GM12865 (cell line): ENCODE measurements at regions not wholly inside any gene's neighbourhood (a gene's known extent, or its start where the extent isn't known, plus 50 kb on each side); places are given as distances from the start of the nearest gene placed in this dataset.

ENCODE experiments used
- DNase-seq: peaks from one replicate; pipeline ENCODE4 v3.0.0; 2010; ENCODE audit warnings: low read depth
- H3K4me3 ChIP-seq: 2 replicates; pipeline ENCODE4 v1.5.1; 2011; ENCODE audit warnings: mild to moderate bottlenecking, low read depth, low read length, control low read depth
- CTCF ChIP-seq: IDR thresholded peaks from 2 replicates; pipeline ENCODE4 v1.5.1; 2011; ENCODE audit warnings: low read length, control low read depth, low read depth, inconsistent platforms; ENCODE audit not compliant: insufficient read depth; ENCODE audit errors: missing control alignments

- TF ChIP-seq CTCF, result no peak
- DNase-seq, result no peak
- H3K4me3 ChIP-seq, result no peak overlapping the region
Observed at GRCh38 chr7:25322473-25322872, 94.2 kb upstream of the NPVF start.

DNA sequence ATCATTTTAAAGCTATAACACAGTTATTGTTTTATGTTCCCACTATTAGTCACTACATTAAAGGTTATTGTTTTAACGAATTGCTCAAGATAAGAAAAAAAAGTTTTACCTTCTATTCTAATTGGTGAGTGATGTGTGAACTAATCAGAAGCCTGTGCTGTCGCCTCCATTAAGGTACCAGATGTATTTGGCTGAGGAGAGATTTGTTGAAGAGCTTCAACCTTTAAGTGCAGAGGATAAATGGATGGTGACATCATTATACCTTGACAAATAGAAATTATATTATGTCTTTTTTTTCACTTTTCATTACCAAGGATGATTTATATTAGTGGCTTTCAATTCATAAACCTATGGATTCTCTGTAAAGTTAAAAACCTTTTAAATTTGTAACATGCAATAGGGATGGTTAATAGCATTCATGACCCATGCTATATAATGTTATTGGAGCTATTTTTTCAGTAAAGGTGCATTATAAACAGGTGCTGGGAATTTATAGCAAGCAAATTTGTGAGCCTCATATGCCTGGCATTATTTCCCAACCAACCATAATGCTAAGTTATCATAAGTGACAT, 97.0 kb upstream of the NPVF start:
- no peak overlapping the region for H3K4me3 ChIP-seq
- no peak for DNase-seq
- no peak for TF ChIP-seq CTCF

- no peak for TF ChIP-seq CTCF
- DNase-seq, result no peak
- no peak overlapping the region for H3K4me3 ChIP-seq
Observed at GRCh38 chr7:25326501-25327156, 98.3 kb upstream of the NPVF start.

GRCh38 chr7:25329815-25330214, 101.5 kb upstream of the NPVF start:
- no peak overlapping the region for H3K4me3 ChIP-seq
- no peak for DNase-seq
- no peak for TF ChIP-seq CTCF

DNA sequence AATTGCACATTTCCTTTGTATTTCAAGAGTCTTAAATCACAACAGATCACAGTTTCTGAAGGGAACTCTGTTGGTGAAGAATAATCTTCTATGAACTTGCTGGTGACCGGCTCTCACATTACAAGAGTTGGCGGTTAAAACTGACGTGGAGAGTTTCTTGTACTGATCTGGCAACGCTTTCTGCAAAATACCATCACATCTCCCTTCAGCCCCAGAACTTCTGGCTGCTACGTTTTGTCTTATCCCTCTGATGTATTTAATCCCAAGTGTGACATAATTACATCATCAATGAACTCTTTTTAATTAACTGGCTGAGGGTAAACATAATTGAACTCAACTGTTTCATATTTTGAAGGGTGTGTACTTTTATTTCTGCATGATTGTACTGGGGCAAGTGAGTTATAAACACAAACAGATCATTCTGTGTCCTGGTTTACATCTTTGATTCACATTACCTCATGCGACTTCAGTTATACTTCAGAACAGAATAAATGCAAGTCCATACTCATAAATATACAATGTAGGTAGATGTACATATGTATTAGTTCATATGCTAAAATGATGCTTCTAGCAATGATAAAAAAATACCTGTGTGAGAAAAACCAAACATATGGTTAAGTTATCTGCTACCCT, 105.1 kb upstream of the NPVF start:
- DNase-seq, result no peak
- no peak overlapping the region for H3K4me3 ChIP-seq
- no peak for TF ChIP-seq CTCF

DNA sequence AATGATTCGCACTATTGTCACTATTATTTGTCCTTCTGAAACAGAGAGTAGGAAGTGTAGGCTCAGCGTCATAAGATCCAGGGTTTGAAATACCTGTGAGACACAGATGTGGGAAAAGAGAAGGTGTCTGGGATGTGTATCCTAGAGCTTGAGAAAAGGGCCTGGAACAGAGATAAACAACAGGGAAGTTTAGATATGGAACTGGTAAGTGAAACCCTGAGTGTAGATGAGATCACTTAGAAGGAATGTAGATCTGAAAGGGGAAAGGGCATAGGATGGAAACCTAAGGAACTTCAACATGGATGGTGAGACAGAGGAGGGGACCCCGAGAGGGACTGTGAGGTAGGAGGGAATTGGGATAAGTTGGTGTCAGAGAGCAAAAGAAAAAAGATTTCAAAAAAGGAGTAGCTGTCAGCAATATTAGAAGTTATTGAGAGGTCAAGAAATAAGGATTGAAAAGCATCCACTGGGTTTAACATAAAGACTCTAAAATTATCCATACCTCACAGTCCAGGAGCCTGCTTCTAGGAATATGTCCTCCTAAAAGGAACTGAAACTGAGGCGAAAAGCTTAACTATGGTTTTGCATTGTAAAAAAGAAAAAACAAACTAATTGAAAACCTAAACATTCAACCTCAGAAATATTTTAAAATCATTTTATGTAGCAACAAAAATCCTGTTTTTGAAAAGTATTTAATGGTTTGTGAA, 119.2 kb upstream of the NPVF start:
- no peak for DNase-seq
- no peak for TF ChIP-seq CTCF
- no peak overlapping the region for H3K4me3 ChIP-seq
